ENCODE measurements at regions not wholly inside any gene's neighbourhood (a gene's known extent, or its start where the extent isn't known, plus 50 kb on each side); places are given as distances from the start of the nearest gene placed in this dataset.

GRCh38 chr16:29312835-29313558 is 93.5 kb downstream of the NPIPB11 start:
- no peak for TF ChIP-seq POLR2AphosphoS5 (IDR thresholded peaks at IDR 0.05)
- TF ChIP-seq CTCF (IDR thresholded peaks at IDR 0.05): no peak
- TF ChIP-seq EP300 (IDR thresholded peaks at IDR 0.05): no peak
